Right forelimb (tissue), 1 donor: ENCODE measurements at regions not wholly inside any gene's neighbourhood (a gene's known extent, or its start where the extent isn't known, plus 50 kb on each side); places are given as distances from the start of the nearest gene placed in this dataset.
"Not testable (repeated sequence)": the region's sequence is repeated elsewhere in the genome, so short reads cannot be mapped to it uniquely, and the experiment has no call there.

Experiments
- DNase-seq: peaks from one replicate; pipeline ENCODE4 v3.0.0-alpha.2; 2018

DNA sequence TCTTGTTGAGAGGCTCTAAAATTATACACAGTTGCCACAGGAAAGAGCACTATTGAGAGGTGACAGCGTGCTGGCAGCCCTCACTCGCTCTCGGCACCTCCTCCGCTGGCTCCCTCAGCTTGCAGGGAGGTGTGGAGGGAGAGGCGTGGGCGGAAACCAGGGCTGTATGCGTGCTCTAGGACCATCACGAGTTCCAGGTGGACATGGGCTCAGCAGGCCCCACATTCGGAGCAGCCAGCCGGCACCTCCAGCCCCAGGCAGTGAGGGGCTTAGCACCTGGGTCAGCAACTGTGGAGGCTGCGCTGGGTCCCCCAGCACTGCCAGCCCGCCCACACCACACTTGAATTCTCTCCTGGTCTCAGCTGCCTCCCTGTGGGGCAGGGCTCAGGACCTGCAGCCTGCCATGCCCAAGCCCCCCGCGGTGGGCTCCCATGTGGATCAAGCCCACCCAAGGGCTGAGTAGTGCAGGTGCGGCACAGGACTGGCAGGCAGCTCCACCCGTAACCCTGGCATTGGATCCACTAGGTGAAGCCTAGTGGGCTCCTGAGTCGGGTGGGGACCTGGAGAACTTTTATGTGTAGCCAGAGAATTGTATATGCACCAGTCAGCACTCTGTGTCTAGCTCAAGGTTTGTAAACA is 460.6 kb upstream of the ALCAM start:
- no peak for DNase-seq

DNA sequence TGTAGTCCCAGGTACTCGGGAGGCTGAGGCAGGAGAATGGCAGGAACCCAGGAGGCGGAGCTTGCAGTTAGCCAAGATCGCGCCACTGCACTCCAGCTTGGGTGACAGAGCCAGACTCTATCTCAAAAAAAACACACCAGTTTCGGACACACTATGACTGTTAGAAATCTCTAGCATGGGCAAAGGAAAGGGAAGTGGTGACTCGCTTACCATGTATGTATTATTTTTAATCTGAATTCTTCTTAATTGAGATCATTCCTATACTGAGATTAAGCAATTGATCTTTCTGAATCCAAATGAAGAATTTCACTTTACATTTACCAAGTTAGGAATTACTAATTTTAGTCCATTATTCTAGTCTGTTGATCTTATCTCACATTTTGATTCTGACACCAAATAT is 459.2 kb upstream of the ALCAM start:
- no peak for DNase-seq

DNA sequence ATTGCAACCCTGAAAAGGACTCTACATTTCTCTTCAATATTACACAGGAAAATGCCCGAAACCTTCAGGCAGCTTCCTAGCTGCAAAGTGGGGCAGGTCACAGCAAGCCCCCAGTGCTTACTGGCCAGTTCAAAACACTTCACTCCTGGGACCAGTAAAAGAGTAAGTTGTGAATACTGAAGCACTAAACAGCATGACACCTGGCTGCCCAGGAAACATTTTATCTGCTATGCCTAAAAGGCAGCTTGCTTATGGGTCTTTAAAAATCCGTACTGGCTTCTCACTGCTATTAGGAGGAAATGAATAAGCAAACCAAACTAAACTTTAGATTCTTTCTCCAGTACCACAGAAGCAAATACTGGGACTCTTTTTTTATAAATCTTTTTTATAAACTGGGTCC is 457.9 kb upstream of the ALCAM start:
- no peak for DNase-seq

DNA sequence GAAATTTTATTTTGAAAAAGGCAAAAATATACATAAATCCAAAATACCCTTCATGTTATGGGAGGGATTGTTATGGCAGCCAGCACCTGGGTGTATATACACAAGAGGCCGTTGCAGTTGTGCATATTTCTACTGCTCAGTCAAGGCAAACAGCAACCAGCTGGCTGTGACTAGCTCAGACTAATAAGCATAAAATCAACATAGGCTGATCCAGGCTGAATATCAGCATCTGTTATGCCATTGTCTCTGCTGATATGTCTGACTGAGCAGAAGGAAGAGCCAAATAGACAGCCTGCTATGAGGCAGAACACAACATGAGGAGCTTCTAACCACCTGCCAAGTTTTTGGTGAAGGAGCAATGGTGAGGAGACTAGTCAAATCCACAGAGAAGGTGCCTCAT is 457.5 kb upstream of the ALCAM start:
- DNase-seq: no peak

DNA sequence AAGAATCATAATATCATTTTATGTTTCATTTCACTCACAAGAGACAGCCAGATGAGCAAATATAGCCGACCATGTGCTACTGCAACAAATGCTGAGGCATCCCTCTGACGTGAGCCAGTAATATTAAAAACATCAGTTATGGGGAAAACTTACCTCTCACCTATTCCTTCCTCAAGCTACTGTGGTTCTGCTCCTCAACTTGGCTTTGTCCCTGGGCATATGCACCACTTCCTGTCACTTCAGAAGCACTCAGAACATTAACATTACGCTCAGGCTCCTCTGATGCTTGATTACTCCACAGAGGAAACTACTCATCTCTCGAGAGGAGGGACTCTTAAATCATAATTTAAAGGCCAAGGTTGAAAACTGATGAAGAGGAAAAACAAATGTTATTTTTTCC is 457.0 kb upstream of the ALCAM start:
- DNase-seq: no peak

DNA sequence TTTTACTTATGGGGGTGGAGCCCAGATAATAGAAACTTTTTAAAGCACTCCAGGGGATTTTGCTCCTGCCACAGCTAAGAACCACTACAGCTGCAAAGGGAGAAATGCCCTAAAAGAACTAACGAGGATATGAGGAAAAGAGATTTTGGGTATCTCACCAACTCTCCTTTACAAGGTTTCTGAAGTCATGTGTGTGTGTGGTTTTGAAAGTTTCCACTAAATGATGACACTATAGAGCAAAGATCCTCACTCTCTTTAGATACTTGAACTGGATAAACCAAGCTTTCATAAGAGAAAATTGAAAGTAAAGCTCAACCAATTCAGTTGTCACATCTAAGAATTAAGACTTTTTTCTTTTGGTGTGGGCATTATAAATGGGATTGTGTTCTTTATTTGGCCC is 455.3 kb upstream of the ALCAM start:
- no peak for DNase-seq

DNA sequence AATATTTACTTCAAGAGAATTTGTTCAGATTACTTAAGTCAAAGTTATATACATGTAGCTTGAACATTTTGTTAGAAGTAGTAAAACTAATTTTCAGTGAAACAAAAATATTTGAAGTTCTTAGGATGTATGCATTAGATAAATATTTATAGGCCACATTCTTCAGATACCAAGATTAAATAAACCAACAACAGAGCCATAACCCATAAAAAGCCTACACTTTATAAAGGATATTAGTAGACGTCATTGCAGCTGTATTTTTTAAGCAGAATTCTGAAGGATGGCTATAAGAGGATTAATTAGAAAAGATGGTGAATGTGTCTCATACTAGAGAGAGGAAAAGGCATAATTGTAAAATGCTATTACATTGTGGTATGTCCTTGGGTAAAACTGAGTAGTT is 449.7 kb upstream of the ALCAM start:
- DNase-seq: no peak

DNA sequence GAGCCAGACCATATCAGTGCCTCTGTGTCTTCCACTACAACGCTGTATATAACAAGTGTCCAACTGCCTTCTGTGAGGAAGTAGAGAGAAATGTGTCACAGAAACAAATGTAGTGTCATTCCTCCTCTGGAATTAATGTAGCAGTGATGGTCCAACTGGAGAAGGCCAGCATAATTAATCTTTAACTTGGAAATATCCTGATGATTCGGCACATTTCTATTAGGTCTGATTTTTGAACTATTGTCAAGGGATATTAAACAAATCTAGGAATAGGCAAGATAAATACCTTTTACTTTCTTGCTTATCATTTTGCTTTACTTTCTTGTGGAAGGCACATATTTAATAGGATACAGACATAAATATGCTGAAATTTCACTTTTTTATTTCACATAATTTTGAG is 446.2 kb upstream of the ALCAM start:
- DNase-seq: no peak

DNA sequence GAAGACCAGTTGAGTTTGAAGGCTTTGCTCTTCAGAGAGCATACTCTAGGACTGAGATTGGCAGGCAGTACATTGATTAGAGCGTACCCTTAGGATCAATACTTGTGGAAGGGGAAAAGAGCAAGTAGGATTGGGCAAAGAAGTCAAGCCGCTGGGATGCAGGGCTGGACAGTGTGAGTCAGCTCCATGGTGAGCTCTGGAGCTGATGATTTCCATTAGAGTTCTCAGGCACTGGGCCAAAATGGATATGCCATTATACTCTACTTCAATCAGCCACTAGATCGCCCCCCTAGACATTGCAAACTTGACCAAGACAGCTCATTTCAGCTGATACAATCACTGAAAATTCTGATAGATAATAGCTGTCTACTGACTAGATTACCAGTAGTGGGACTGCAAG is 432.7 kb upstream of the ALCAM start:
- no peak for DNase-seq

DNA sequence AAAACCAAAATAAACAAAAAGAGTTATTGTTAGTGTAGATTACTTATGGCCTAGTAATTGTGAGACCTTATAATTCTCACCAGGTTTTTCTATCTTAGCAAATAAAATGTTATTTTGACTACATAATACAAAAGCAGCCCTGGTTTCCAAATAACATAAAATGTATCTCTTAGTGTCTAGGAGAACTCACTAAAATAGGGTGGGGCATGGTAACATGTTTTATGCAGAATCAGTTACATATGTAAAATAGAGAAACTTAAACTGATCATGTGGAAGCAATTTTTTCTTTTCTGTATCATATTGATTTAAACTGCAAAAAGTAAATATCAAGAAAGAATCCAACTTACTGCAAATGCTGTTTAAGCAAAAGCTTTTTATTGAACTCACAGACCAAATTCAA is 431.1 kb upstream of the ALCAM start:
- no peak for DNase-seq

DNA sequence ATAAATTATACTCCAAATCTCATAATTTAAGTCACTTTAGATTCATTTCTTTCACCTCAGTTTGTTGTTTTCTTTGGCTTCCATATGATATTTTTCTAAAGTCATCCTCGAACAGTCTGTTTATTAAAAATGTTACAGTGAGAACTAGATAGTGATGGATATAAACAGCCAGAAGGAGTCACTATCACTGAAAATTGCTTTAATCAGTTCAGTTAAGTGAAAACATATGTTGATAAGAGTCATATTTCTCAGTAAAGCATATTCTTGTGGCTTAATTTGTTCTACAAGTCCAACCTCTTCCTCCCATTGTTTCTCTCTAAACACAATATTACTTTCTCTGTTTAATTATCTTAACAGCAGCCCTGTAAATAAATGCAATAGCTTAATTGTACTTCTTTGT is 427.5 kb upstream of the ALCAM start:
- DNase-seq: no peak

DNA sequence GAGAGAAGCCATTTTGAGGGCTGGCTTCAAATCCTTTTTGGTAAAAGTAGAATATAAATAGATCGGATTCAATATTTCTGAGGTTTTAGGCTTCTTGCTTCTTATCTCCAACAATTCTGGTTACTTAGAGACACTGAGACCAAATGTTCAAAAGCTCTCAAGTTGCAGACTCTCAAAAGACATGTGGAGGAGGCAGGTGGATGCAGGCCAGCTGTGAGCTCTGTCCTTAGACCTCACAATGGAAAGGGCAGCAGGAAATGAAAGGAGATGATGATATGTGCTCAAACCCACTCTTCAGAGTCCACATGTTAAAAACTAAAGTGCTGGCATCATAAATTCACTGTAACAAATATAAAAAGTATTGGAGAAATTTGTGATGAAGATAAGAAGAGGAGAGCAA is 424.9 kb upstream of the ALCAM start:
- DNase-seq: no peak

DNA sequence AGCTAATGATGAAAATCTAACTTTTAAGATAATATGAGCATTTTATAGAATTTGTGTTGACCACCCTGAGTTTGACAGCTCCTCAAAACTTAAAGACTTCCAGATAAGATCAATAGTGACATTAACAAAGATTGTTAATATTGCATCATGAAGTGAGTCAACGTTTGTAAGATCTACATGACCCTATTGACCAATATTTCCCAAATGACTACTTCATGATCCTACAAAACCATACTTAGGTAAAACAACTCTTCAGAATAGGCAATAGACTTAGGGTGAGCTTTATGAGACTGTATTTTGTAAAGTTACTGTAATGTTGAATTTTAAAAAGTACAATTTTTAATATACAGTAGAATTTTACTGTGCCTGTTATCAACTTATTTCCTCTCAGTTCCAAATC is 422.7 kb upstream of the ALCAM start:
- DNase-seq: no peak

DNA sequence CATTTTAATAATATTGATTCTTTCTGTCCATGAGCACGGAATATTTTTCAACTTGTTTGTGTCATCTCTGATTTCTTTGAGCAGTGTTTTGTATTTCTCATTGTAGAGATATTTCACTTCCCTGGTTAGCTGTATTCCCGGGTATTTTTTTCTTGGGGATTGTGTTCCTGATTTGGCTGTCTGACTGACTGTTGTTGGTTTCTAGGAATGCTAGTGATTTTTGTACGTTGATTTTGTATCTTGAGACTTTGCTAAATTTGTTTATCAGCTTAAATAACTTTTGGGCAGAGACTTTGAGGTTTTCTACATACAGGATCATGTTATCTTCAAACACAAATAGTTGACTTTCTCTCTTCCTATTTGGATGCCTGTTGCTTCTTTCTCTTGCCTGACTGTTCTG is 418.8 kb upstream of the ALCAM start:
- no peak for DNase-seq

DNA sequence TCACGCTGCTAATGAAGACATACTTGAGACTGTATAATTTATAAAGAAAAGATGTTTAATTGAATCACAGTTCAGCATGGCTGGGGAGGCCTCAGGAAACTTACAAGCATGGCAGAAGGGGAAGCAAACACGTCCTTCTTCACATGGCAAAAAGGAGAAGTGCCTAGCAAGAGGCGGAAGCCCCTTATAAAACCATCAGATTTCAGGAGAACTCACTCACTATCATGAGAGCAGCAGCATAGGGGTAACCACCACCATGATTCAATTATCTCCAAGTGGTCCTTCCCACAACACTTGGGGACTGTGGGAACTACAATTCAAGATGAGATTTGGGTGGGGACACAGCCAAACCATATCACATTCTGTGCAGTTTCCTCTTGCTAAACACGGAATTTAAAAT is 416.9 kb upstream of the ALCAM start:
- DNase-seq: not testable (repeated sequence)

DNA sequence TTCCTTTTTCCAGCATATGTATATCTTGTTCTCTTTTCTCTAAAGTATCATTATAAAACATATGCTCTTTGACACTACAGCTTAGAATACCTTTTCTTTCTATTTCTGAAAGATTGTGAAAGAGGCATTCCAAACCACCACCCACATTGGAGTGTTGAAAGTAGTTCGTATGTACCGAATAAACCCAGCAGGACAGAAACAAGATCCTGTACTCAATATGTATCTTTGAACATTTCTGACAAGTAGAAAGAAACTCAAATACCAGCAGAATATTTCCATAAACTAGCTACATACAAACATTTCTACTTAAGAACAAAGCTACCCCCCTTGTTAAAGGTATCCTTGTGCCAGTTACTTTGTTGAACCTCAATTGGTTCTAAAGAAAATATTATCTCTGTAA is 415.3 kb upstream of the ALCAM start:
- no peak for DNase-seq

DNA sequence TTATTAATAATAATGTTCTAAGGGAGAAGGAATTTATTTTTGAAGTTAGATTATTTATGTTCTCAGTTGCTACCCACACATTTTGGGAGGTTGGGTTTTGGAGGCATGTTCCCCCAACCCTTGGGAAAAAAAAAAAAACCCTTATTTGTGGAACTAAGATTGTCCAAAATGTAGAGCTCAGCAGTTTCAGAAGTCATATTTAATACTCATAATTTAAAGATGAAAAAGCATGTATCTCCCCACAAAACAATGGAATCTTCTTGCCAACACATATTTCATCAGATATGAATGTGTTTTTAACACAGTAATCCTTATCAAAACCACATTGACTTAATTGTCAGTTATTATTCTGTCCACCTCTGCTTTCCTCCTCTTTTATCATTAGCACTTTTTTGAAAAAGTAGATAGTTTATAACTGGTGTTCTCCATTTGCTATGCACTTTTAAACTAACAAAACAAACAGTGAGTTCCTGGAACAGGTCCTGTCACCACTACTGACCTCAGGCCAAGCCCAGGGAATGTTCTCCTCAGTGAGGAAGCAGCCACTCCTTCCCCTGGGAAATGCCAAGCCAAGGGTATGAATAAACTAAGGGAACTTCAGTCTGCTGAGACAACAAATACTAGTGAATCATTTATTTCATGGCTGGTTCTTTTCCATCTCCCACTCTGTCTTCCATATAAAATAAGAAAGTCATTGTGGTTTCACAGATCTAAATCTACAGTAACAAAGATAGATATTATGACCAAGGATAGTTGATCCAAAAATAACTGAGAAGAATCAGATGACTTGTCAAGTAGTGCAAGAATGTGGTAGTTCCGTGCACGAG is 414.4 kb upstream of the ALCAM start:
- DNase-seq: no peak

DNA sequence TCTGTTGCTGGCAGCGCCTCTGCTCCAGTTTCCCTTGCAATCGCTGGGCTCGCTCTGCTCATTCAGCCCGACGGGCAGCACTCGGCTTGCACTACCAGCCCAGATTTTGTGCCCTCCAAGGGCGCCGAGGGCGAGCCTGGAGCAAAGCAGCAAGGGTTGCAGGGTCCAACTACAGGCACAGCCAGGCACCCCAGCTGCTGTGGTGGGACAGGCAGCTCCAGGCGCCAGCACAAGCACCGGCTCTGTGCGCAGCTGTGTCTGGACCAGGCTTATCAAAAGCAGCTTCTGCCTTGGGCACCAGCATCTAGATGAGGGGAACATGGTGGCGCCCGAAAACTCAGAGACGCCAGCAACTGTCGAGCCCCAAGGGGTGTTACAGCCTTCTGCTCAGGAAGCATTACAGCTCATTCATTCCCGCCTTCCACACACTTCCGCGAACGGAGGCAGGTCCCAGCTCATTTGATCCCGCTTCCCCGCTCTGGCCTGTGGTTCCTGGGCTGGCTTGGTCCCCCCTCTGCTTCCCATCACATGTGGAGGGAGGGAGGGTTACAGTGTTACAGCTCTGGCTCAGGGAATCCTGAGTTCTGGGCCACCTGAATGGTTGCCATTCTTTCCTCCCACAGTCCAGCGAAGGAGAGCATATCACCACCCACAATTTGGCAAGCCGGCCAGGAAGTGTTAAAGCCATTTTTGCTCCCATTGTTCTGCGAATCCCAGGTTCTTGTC is 409.9 kb upstream of the ALCAM start:
- DNase-seq: no peak

DNA sequence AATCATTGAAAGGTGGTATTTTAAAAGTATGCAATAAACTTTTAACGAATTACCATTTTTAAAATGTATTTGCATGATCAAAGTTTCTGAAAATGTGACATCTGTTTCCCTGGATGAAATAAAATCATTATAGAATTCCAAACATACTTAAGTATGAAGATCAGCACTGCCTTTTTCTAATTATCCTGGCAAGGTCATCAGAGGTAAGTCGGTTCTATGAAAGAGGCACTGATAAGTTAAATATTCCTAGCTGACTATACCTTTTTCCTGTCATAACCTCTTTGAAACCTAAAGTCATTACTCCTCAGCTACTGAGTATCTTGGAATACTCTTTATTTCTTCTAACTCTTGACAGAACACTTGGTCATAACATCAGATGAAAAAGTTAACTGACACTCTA is 406.1 kb upstream of the ALCAM start:
- DNase-seq: no peak

DNA sequence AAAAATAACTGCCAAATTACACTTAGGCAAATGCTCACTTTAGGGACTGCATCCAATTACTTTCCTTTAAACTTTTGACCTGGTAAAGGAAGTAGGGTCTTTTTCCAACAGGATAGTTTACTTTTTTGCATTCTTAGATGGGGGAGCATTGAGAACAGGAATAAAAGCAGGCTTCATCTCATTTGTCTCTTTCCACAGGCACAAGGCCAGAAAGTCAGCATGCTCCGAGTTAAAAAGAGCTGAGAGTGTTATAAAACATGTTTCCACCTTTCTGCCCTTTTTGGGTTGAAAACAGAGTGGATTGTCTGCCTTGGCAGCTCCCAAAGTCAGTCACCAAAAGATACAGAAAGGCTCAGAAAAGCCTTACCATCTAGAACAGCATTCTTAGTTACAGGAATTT is 404.9 kb upstream of the ALCAM start:
- no peak for DNase-seq

DNA sequence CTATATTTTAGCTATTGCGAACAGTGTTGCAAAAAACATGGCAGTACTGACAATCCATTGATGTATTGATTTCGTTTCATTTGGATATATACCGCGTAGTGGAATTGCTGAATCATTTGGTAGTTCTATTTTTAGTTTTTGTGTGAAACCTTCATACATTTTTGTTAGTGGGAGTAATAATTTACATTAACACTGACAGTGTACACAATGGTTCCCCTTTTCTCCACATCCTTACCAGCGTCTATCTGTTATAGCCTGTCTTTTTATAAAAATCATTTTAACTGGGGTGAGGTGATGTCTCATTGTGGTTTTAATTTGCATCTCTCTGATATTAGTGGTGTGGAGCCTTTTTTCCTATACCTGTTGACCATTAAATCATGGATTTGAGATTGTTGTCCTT is 392.4 kb upstream of the ALCAM start:
- no peak for DNase-seq

DNA sequence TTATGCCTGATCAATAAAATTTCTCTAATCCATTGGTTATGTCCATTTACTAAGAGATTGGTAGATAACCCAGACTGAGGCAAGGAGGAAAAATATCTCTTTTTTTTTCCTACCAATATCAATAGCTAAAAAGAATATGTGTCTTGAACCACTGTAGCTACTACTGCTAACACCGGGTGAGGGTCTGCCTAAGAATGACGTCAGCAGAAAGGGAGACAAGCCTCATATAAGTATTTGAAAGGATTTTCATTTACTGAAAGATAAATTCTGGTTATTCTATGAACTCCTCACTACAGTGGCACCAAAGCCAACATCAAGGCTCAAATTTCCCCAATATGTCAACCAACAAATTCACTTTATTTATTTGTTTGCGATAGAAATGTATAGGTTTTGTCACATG is 389.0 kb upstream of the ALCAM start:
- no peak for DNase-seq

DNA sequence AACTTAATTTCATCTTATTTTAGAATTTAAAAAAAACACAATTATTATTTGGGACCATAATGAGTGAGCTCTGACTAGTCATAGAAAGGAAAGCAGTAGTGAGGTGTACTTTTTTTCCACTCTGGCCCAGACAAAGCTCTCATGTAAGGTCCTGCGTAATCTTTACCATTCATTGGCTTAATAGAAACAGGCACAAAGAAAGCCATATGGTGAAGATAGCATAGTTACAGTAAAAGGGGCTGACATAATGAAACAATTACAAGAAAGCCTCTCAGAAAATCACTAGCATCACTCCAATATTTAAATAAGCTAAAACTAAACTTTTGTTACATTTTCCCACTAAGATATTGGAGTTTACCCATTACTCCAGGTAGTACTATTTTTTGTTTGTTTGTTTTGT is 384.6 kb upstream of the ALCAM start:
- no peak for DNase-seq

DNA sequence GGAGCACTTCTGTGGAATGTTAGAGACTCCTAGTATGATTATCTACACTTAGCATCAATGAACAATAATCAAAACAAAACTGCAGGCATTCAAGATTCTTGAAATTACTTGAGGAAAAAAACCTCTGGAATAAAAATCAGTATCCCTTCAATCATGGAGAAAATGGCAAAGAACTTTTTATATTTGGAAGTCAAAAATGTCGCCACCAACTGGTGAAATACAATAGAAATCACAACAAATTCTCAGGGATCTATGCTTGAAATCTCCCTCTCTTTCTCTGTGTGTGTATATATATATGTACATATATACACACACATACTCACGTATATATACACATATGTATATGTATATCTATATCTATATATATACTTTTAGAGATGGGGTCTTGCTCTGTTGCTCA is 378.9 kb upstream of the ALCAM start:
- no peak for DNase-seq
